Left ventricle myocardium superior (tissue), 1 donor: ENCODE measurements at regions not wholly inside any gene's neighbourhood (a gene's known extent, or its start where the extent isn't known, plus 50 kb on each side); places are given as distances from the start of the nearest gene placed in this dataset.
A peak's percentile ranks its signal among the peaks of the same experiment; 100 is the strongest.

Experiments used
- ATAC-seq: fragments of 200-7000 bp; cut with Tn5 transposase; one replicate; pipeline ENCODE4 v1.9.1; 2020; ENCODE audit warnings: mild to moderate bottlenecking, moderate library complexity
- DNase-seq: peaks from one replicate; pipeline ENCODE4 v3.0.0-alpha.2; 2020
- intact Hi-C: fragments of 100-400 bp; cut with micrococcal nuclease; formaldehyde crosslinking; loops from one replicate; pipeline ENCODE4 v1.11.0; 2022
- donor health status: DM: no; HTN: yes; CAD: no; lungs with severe emphysema.

GRCh38 chr7:20560325-20561180, 54.9 kb upstream of the ABCB5 start:
- DNase-seq (peak; percentile 19), ATAC-seq (no peak)
- intact Hi-C loops, result no loop called here

DNA sequence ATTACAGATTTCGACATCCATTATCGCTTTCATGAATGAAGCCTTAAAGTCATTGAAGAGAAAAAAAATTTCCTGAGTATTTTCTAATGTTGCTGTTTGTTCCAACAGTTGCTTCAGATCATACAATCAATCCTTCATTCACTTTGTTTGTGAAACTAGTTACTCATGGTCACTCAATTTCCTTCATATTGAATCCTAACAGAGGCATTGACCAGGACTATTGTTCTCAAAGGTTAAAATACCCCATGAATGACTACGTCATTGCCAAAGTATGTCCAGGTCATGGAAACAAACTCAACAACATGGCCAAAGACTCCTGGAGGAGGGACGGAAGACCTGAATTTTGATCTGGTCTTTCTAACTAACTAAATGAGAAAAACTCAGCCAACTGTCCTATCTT, 54.0 kb upstream of the ABCB5 start:
- intact Hi-C loops, result no loop called here
- no peak for ATAC-seq
- no peak for DNase-seq

GRCh38 chr7:20561908-20562307, 53.6 kb upstream of the ABCB5 start:
- ATAC-seq (no peak), DNase-seq (no peak)
- intact Hi-C loops, result no loop called here

DNA sequence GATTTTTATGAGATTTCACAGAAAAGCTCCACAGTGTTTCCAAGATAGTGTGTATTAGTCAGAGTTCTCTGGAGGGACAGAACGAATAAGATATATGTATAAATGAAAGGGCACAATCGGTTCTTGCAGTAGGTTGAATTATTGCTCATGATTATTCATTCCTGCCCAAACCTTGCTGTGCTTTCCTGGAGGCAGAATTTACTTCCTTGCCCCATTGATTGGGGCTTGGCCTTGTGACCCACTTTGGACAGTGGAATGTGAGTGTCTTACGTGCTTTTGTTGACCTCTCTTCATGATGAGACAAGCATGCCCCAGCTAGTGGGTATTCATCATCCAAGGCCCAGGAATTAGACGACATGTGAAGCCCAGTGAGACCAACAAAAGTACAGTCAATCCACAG, 53.0 kb upstream of the ABCB5 start:
- no peak for ATAC-seq
- no peak for DNase-seq
- intact Hi-C loops, result no loop called here
